ENCODE measurements at regions not wholly inside any gene's neighbourhood (a gene's known extent, or its start where the extent isn't known, plus 50 kb on each side); places are given as distances from the start of the nearest gene placed in this dataset.

DNA sequence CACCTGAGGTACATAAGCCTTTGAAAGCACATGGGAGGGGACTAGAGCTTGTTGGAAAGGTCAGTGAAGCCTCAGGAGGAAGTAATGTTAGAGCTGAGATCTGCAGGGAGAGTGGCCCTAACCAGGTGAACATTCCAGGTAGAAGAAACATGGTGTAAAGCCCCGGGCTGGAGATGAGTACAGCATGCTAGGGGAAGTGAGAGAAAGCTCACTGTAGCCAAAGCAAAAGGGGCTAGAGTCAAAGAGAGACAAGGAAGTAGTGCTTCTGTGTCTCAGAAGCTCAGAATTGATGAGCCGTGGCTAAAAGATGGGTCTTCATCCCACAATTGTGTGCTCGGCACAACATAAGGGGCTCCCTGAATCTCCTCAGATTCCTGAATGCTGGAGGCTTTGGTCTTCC lies 481.8 kb downstream of the XYLT1 start (continued):
- TF ChIP-seq, protein P1, sequence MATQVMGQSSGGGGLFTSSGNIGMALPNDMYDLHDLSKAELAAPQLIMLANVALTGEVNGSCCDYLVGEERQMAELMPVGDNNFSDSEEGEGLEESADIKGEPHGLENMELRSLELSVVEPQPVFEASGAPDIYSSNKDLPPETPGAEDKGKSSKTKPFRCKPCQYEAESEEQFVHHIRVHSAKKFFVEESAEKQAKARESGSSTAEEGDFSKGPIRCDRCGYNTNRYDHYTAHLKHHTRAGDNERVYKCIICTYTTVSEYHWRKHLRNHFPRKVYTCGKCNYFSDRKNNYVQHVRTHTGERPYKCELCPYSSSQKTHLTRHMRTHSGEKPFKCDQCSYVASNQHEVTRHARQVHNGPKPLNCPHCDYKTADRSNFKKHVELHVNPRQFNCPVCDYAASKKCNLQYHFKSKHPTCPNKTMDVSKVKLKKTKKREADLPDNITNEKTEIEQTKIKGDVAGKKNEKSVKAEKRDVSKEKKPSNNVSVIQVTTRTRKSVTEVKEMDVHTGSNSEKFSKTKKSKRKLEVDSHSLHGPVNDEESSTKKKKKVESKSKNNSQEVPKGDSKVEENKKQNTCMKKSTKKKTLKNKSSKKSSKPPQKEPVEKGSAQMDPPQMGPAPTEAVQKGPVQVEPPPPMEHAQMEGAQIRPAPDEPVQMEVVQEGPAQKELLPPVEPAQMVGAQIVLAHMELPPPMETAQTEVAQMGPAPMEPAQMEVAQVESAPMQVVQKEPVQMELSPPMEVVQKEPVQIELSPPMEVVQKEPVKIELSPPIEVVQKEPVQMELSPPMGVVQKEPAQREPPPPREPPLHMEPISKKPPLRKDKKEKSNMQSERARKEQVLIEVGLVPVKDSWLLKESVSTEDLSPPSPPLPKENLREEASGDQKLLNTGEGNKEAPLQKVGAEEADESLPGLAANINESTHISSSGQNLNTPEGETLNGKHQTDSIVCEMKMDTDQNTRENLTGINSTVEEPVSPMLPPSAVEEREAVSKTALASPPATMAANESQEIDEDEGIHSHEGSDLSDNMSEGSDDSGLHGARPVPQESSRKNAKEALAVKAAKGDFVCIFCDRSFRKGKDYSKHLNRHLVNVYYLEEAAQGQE (IDR thresholded peaks at IDR 0.05) = no peak
- no peak for TF ChIP-seq GABPA (IDR thresholded peaks at IDR 0.05 in 1 of 2, conservative IDR thresholded peaks at IDR 0.05 in 1 of 2)
- TF ChIP-seq FOXA2 (IDR thresholded peaks at IDR 0.05) = no peak
- no peak for TF ChIP-seq YY1 (IDR thresholded peaks at IDR 0.05)
- TF ChIP-seq, protein P2, sequence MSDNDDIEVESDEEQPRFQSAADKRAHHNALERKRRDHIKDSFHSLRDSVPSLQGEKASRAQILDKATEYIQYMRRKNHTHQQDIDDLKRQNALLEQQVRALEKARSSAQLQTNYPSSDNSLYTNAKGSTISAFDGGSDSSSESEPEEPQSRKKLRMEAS (IDR thresholded peaks at IDR 0.05) = no peak
- TF ChIP-seq SP1 (IDR thresholded peaks at IDR 0.05) = no peak
- TF ChIP-seq FOXA1 (IDR thresholded peaks at IDR 0.05) = no peak

DNA sequence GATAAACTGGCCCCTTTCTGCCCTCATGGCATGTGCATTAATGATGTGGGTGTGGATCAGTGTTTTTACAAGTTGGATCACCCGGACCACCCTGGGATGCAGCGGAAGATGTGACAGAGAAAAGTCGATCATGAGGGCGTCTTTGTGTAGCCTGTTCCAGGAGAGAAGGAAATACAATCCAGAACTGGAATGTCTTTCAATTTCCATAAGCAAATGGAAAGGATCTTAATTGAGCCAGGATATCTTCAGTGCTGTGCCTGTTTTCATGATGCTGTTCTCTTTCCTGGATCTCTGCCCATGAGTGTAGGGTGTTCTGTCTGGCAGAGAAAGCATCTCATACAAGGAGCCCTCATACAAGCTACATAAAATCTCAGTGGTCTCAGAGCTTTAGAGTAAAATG lies 481.4 kb downstream of the XYLT1 start:
- H3K9me3 ChIP-seq (ENCODE audit: control insufficient read depth in 4 of 4, low read length in 3 of 4) = no peaks in the 10 kb centered on the region
- DNase-seq (ENCODE audit: low spot score) = no peak
- no peak overlapping the region for H3K4me3 ChIP-seq (ENCODE audit: low read depth in 1 of 3, low read length in 3 of 3)
- H3K27me3 ChIP-seq (ENCODE audit: control insufficient read depth in 4 of 4, insufficient read depth in 4 of 4, low read length in 3 of 4) = no peaks in the 10 kb centered on the region
- no peaks in the 10 kb centered on the region for H3K36me3 ChIP-seq (ENCODE audit: control insufficient read depth in 4 of 4, insufficient read depth in 3 of 4, low read depth in 1 of 4, low read length in 3 of 4)
- 88% methylated on average over 4 of the region's 4 CpGs for WGBS
- H3K9ac ChIP-seq (ENCODE audit: low read depth in 1 of 2, low read length in 2 of 2) = no peak overlapping the region
- H3K27ac ChIP-seq (ENCODE audit: low read depth in 1 of 2, low read length in 2 of 2) = no peak overlapping the region
- TF ChIP-seq, protein P2 (IDR thresholded peaks at IDR 0.05) = no peak
- no peak for TF ChIP-seq GABPA (IDR thresholded peaks at IDR 0.05 in 1 of 2, conservative IDR thresholded peaks at IDR 0.05 in 1 of 2)
- no peak for TF ChIP-seq FOXA2 (IDR thresholded peaks at IDR 0.05)
- H3K4me1 ChIP-seq (ENCODE audit: control insufficient read depth in 4 of 4, insufficient read depth in 4 of 4, low read length in 3 of 4) = no peaks in the 10 kb centered on the region

DNA sequence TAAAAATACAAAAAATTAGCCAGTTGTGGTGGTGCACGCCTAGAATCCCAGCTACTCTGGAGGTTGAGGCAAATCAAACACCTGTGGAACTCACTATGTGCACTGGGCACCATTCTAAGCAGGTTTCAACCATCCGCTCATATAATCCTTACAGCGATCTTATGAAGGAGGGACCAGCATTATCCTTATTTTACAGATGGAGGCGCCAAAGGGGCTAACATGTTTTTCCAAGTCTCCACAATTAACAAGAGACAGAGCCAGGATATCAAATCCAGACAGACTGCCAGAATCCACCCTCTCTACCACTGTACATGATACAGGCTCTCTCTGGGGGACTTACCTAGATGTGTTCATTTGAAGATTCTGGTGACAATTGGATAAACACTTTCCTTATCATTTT lies 479.0 kb downstream of the XYLT1 start:
- Histone ChIP-seq H3K36me3 (ENCODE audit: control insufficient read depth in 4 of 4, insufficient read depth in 3 of 4, low read depth in 1 of 4, low read length in 3 of 4) (no peaks in the 10 kb centered on the region), H3K9ac (ENCODE audit: low read depth in 1 of 2, low read length in 2 of 2) (no peak overlapping the region), H3K9me3 (ENCODE audit: control insufficient read depth in 4 of 4, low read length in 3 of 4) (no peaks in the 10 kb centered on the region), H3K27ac (ENCODE audit: low read depth in 1 of 2, low read length in 2 of 2) (no peak overlapping the region), H3K4me1 (ENCODE audit: control insufficient read depth in 4 of 4, insufficient read depth in 4 of 4, low read length in 3 of 4) (no peaks in the 10 kb centered on the region), H3K27me3 (ENCODE audit: control insufficient read depth in 4 of 4, insufficient read depth in 4 of 4, low read length in 3 of 4) (no peaks in the 10 kb centered on the region), H3K4me3 (ENCODE audit: low read depth in 1 of 3, low read length in 3 of 3) (no peak overlapping the region)
- TF ChIP-seq FOXA1 (IDR thresholded peaks at IDR 0.05) (no peak), NR2F2 (IDR thresholded peaks at IDR 0.05) (no peak), RAD21 (IDR thresholded peaks at IDR 0.05) (no peak), HNF4A (conservative IDR thresholded peaks at IDR 0.05) (no peak), YY1 (IDR thresholded peaks at IDR 0.05) (no peak), GABPA (IDR thresholded peaks at IDR 0.05 in 1 of 2, conservative IDR thresholded peaks at IDR 0.05 in 1 of 2) (no peak), TAF1 (conservative IDR thresholded peaks at IDR 0.05) (no peak), FOXA2 (IDR thresholded peaks at IDR 0.05) (no peak), HNF4G (IDR thresholded peaks at IDR 0.05) (no peak), JUND (IDR thresholded peaks at IDR 0.05) (no peak), SP1 (IDR thresholded peaks at IDR 0.05) (no peak), EGR1 (IDR thresholded peaks at IDR 0.05; ENCODE audit: low read depth in 2 of 2) (no peak), RXRA (IDR thresholded peaks at IDR 0.05) (no peak)
- TF ChIP-seq, protein P3, sequence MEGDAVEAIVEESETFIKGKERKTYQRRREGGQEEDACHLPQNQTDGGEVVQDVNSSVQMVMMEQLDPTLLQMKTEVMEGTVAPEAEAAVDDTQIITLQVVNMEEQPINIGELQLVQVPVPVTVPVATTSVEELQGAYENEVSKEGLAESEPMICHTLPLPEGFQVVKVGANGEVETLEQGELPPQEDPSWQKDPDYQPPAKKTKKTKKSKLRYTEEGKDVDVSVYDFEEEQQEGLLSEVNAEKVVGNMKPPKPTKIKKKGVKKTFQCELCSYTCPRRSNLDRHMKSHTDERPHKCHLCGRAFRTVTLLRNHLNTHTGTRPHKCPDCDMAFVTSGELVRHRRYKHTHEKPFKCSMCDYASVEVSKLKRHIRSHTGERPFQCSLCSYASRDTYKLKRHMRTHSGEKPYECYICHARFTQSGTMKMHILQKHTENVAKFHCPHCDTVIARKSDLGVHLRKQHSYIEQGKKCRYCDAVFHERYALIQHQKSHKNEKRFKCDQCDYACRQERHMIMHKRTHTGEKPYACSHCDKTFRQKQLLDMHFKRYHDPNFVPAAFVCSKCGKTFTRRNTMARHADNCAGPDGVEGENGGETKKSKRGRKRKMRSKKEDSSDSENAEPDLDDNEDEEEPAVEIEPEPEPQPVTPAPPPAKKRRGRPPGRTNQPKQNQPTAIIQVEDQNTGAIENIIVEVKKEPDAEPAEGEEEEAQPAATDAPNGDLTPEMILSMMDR (IDR thresholded peaks at IDR 0.05; ENCODE audit: low read depth, low read length, missing input control) = no peak
- TF ChIP-seq, protein P4, sequence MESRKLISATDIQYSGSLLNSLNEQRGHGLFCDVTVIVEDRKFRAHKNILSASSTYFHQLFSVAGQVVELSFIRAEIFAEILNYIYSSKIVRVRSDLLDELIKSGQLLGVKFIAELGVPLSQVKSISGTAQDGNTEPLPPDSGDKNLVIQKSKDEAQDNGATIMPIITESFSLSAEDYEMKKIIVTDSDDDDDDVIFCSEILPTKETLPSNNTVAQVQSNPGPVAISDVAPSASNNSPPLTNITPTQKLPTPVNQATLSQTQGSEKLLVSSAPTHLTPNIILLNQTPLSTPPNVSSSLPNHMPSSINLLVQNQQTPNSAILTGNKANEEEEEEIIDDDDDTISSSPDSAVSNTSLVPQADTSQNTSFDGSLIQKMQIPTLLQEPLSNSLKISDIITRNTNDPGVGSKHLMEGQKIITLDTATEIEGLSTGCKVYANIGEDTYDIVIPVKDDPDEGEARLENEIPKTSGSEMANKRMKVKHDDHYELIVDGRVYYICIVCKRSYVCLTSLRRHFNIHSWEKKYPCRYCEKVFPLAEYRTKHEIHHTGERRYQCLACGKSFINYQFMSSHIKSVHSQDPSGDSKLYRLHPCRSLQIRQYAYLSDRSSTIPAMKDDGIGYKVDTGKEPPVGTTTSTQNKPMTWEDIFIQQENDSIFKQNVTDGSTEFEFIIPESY (IDR thresholded peaks at IDR 0.05) = no peak
- TF ChIP-seq, protein P5, sequence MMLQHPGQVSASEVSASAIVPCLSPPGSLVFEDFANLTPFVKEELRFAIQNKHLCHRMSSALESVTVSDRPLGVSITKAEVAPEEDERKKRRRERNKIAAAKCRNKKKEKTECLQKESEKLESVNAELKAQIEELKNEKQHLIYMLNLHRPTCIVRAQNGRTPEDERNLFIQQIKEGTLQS (IDR thresholded peaks at IDR 0.05) = no peak
- TF ChIP-seq, protein P2 (IDR thresholded peaks at IDR 0.05) = no peak
- TF ChIP-seq, protein P1 (IDR thresholded peaks at IDR 0.05) = no peak
- WGBS = 85% methylated on average over 4 of the region's 4 CpGs
- no peak for DNase-seq (ENCODE audit: low spot score)

Data from liver (tissue), 8 donors.